ENCODE measurements at regions not wholly inside any gene's neighbourhood (a gene's known extent, or its start where the extent isn't known, plus 50 kb on each side); places are given as distances from the start of the nearest gene placed in this dataset.

GRCh38 chr6:74851596-74851995 lies 354.3 kb downstream of the COL12A1 start:
- Histone ChIP-seq H3K27ac (no peak overlapping the region), H3K4me1 (no peaks in the 10 kb centered on the region), H3K4me3 (no peak overlapping the region), H3K9me3 (no peaks in the 10 kb centered on the region), H3K27me3 (no peaks in the 10 kb centered on the region), H3K36me3 (no peaks in the 10 kb centered on the region)
- intact Hi-C loops (cut with DNase I): no loop called here
- no peak for DNase-seq (ENCODE audit: extremely low spot score in 2 of 2)
- TF ChIP-seq CTCF (IDR thresholded peaks at IDR 0.05): no peak
- no peak for TF ChIP-seq POLR2AphosphoS5 (IDR thresholded peaks at IDR 0.05; ENCODE audit: insufficient read depth in 1 of 2, low read depth in 1 of 2)
- TF ChIP-seq POLR2A (IDR thresholded peaks at IDR 0.05): no peak

- DNase-seq (ENCODE audit: extremely low spot score in 2 of 2): no peak
- Histone ChIP-seq H3K9me3 (no peaks in the 10 kb centered on the region), H3K4me3 (no peak overlapping the region), H3K27me3 (no peaks in the 10 kb centered on the region), H3K4me1 (no peaks in the 10 kb centered on the region), H3K27ac (no peak overlapping the region), H3K36me3 (no peaks in the 10 kb centered on the region)
- TF ChIP-seq POLR2AphosphoS5 (IDR thresholded peaks at IDR 0.05; ENCODE audit: insufficient read depth in 1 of 2, low read depth in 1 of 2) (no peak), CTCF (IDR thresholded peaks at IDR 0.05) (no peak), POLR2A (IDR thresholded peaks at IDR 0.05) (no peak)
- intact Hi-C loops (cut with DNase I): no loop called here
Measured at GRCh38 chr6:74840953-74841352, 364.9 kb downstream of the COL12A1 start.

- H3K27me3 ChIP-seq: no peaks in the 10 kb centered on the region
- H3K36me3 ChIP-seq: no peaks in the 10 kb centered on the region
- no peak for DNase-seq (ENCODE audit: extremely low spot score in 2 of 2)
- no peaks in the 10 kb centered on the region for H3K4me1 ChIP-seq
- no peaks in the 10 kb centered on the region for H3K9me3 ChIP-seq
- no peak overlapping the region for H3K4me3 ChIP-seq
- intact Hi-C loops (cut with DNase I): no loop called here
- H3K27ac ChIP-seq: no peak overlapping the region
- TF ChIP-seq CTCF (IDR thresholded peaks at IDR 0.05) (no peak), POLR2A (IDR thresholded peaks at IDR 0.05) (no peak)
Measured at GRCh38 chr6:74834967-74835366, 370.9 kb downstream of the COL12A1 start.

GRCh38 chr6:74826263-74826662 lies 379.6 kb downstream of the COL12A1 start:
- no peak for TF ChIP-seq CTCF (IDR thresholded peaks at IDR 0.05)
- TF ChIP-seq POLR2A (IDR thresholded peaks at IDR 0.05): no peak
- no peak for TF ChIP-seq POLR2AphosphoS5 (IDR thresholded peaks at IDR 0.05; ENCODE audit: insufficient read depth in 1 of 2, low read depth in 1 of 2)
- Histone ChIP-seq H3K4me3 (no peak overlapping the region), H3K4me1 (no peaks in the 10 kb centered on the region), H3K9me3 (no peaks in the 10 kb centered on the region), H3K27ac (no peak overlapping the region), H3K36me3 (no peaks in the 10 kb centered on the region), H3K27me3 (no peaks in the 10 kb centered on the region)
- intact Hi-C loops (cut with DNase I): no loop called here
- no peak for DNase-seq (ENCODE audit: extremely low spot score in 2 of 2)

- no peak for TF ChIP-seq POLR2AphosphoS5 (IDR thresholded peaks at IDR 0.05; ENCODE audit: insufficient read depth in 1 of 2, low read depth in 1 of 2)
- TF ChIP-seq POLR2A (IDR thresholded peaks at IDR 0.05): no peak
- no peak for TF ChIP-seq CTCF (IDR thresholded peaks at IDR 0.05)
Measured at GRCh38 chr6:74814440-74814839, 391.4 kb downstream of the COL12A1 start.

More at GRCh38 chr6:74814440-74814839, 391.4 kb downstream of the COL12A1 start:
- Histone ChIP-seq H3K27me3 (no peaks in the 10 kb centered on the region), H3K9me3 (no peaks in the 10 kb centered on the region), H3K27ac (no peak overlapping the region), H3K4me3 (no peak overlapping the region), H3K4me1 (no peaks in the 10 kb centered on the region), H3K36me3 (no peaks in the 10 kb centered on the region)
- DNase-seq (ENCODE audit: extremely low spot score in 2 of 2): no peak
- intact Hi-C loops (cut with DNase I): no loop called here

Data from vagina (tissue), 2 donors.